Astrocyte (in vitro differentiated cells and primary cell): ENCODE measurements at regions not wholly inside any gene's neighbourhood (a gene's known extent, or its start where the extent isn't known, plus 50 kb on each side); places are given as distances from the start of the nearest gene placed in this dataset.

Experiments
- EZH2 ChIP-seq: IDR thresholded peaks from 2 replicates; pipeline ENCODE4 v1.6.1; 2012; ENCODE audit warnings: mild to moderate bottlenecking, low read length, inconsistent platforms; ENCODE audit not compliant: insufficient read depth
- TF ChIP-seq, protein P1 (sequence below): IDR thresholded peaks from 2 replicates; pipeline ENCODE4 v1.5.1; 2011; ENCODE audit warnings: low read depth, mild to moderate bottlenecking, inconsistent platforms, low read length, moderate library complexity; ENCODE audit not compliant: insufficient read depth

DNA sequence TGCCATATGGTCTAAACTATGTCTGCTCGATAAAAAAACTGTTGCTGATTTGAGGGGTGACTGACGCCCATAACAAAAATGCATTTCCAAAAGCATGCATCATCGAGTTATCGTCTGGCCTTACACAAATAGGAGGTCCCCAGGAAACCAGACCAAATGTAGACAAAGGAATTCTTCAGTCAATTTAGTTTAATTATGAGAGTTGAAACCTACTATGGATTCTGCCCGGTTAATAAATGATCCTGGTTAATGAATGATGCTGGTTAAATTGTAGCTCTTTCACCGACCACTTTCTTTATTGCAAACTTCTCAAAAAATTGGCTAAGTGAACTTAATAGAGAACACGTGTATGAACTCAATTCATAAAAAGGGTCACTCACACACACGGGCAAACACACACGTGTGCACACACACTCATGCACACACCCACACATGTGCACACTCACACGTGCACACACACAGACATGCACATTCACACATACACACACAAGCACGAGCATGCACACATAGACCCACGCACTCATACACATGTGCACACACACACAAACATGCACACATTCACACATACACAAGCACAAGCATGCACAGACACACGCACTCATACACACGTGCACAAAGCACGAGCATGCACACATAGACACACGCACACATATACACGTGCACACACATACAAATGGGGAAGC lies 59.0 kb upstream of the SALL3 start:
- TF ChIP-seq, protein P1, sequence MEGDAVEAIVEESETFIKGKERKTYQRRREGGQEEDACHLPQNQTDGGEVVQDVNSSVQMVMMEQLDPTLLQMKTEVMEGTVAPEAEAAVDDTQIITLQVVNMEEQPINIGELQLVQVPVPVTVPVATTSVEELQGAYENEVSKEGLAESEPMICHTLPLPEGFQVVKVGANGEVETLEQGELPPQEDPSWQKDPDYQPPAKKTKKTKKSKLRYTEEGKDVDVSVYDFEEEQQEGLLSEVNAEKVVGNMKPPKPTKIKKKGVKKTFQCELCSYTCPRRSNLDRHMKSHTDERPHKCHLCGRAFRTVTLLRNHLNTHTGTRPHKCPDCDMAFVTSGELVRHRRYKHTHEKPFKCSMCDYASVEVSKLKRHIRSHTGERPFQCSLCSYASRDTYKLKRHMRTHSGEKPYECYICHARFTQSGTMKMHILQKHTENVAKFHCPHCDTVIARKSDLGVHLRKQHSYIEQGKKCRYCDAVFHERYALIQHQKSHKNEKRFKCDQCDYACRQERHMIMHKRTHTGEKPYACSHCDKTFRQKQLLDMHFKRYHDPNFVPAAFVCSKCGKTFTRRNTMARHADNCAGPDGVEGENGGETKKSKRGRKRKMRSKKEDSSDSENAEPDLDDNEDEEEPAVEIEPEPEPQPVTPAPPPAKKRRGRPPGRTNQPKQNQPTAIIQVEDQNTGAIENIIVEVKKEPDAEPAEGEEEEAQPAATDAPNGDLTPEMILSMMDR = no peak
- no peak for TF ChIP-seq EZH2
